HL-60 (cell line): ENCODE measurements at regions not wholly inside any gene's neighbourhood (a gene's known extent, or its start where the extent isn't known, plus 50 kb on each side); places are given as distances from the start of the nearest gene placed in this dataset.

Source experiments
- DNase-seq, 2 experiments: peaks; one replicate each; pipeline ENCODE4 v3.0.0-alpha.2; 2010 to 2020; ENCODE audit warnings: low read depth in 1 of 2, low spot score in 1 of 2
- H3K27ac ChIP-seq: fragments of 250-450 bp; sonication (Bioruptor Pico); replicated peaks from 2 replicates; pipeline ENCODE4 v1.5.1; 2020; ENCODE audit warnings: mild to moderate bottlenecking, moderate library complexity
- H3K27me3 ChIP-seq: fragments of 250-450 bp; sonication (Bioruptor Pico); 2 replicates; pipeline ENCODE4 v1.5.1; 2021; ENCODE audit warnings: mild to moderate bottlenecking, moderate library complexity; ENCODE audit not compliant: insufficient read depth, poor library complexity, severe bottlenecking
- H3K4me3 ChIP-seq: replicated peaks from 2 replicates; pipeline ENCODE4 v1.5.1; 2011; ENCODE audit warnings: mild to moderate bottlenecking, control low read depth, low read length; ENCODE audit not compliant: insufficient read depth
- GABPA ChIP-seq: IDR thresholded peaks from 2 replicates; pipeline ENCODE4 v1.6.1; 2012; ENCODE audit warnings: low read depth
- POLR2AphosphoS5 ChIP-seq: IDR thresholded peaks from 2 replicates; pipeline ENCODE4 v1.6.1; 2012; ENCODE audit warnings: low read depth
- REST ChIP-seq: IDR thresholded peaks from 2 replicates; pipeline ENCODE4 v1.6.1; 2012; ENCODE audit warnings: low read depth; ENCODE audit not compliant: insufficient replicate concordance
- SPI1 ChIP-seq: IDR thresholded peaks from 2 replicates; pipeline ENCODE4 v1.6.1; 2012; ENCODE audit warnings: low read depth, mild to moderate bottlenecking, borderline replicate concordance
- TF ChIP-seq, protein P1 (sequence below): IDR thresholded peaks from one replicate; pipeline ENCODE4 v1.5.1; 2011; ENCODE audit warnings: low read length, control low read depth, inconsistent platforms; ENCODE audit not compliant: insufficient read depth

DNA sequence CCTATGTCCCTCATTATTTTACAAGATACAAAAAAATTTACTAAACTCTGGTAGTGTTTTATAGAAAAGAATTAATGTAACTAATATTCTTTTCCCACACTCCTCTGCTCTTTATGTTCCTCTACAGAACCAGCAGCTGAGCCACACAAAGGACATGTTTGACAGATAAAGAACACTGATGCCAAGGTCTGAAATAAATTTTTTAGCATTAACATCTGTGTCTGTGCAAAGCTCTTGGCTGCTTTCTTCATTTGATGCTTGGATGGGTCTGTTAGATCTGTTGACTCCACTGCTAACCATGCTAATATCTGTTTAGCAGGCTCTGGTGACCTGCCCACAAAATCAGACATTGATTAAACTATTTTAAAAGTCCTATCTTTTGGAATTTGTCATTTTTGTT lies 2363.8 kb downstream of the PCDH9 start:
- H3K27me3 ChIP-seq, result no peaks in the 10 kb centered on the region
- H3K27ac ChIP-seq, result no peak overlapping the region
- TF ChIP-seq REST (no peak), POLR2AphosphoS5 (no peak), GABPA (no peak), SPI1 (no peak)
- TF ChIP-seq, protein P1, sequence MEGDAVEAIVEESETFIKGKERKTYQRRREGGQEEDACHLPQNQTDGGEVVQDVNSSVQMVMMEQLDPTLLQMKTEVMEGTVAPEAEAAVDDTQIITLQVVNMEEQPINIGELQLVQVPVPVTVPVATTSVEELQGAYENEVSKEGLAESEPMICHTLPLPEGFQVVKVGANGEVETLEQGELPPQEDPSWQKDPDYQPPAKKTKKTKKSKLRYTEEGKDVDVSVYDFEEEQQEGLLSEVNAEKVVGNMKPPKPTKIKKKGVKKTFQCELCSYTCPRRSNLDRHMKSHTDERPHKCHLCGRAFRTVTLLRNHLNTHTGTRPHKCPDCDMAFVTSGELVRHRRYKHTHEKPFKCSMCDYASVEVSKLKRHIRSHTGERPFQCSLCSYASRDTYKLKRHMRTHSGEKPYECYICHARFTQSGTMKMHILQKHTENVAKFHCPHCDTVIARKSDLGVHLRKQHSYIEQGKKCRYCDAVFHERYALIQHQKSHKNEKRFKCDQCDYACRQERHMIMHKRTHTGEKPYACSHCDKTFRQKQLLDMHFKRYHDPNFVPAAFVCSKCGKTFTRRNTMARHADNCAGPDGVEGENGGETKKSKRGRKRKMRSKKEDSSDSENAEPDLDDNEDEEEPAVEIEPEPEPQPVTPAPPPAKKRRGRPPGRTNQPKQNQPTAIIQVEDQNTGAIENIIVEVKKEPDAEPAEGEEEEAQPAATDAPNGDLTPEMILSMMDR, result no peak
- no peak for DNase-seq
- H3K4me3 ChIP-seq, result no peak overlapping the region

DNA sequence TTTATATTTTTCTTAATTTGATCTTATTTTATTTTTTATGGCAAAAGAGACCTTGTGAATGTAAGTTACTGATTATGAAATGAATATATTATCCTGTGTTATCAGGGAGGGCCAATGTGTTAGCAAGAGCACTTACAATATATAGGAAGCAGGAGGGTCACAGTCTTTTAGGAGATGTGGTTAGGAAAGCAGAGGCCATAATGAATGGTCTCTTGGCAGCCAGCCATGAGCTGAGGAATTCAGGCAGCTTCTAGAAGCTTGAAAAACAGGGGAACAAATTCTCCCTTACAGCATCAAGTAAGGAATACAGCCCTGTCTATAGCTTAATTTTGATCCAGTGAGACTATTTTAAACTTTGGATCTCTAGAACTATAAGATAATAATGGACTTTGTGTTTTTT lies 2374.6 kb downstream of the PCDH9 start:
- H3K27me3 ChIP-seq, result no peaks in the 10 kb centered on the region
- no peak overlapping the region for H3K27ac ChIP-seq
- TF ChIP-seq POLR2AphosphoS5, result no peak
- TF ChIP-seq REST, result no peak
- TF ChIP-seq GABPA, result no peak
- TF ChIP-seq, protein P1, result no peak
- no peak for TF ChIP-seq SPI1
- no peak for DNase-seq
- H3K4me3 ChIP-seq, result no peak overlapping the region

DNA sequence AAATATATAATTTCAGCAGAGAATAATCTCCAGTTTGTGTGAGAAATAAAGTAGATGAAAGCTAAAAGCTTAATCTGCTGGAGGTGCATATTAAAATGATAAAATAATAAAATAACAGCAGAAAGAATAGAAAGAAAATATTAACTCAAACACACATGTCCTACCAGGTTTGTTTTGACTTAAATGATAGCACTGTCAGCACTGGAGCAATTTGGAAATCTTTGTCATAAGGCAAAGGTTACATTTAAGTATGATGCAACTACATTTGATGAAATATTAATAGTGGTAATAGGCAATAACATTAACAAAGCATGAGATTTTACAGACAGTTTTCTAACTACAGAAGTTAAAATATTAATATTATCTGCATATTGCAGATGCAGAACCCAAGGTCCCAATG lies 2380.1 kb downstream of the PCDH9 start:
- Histone ChIP-seq H3K27ac (no peak overlapping the region), H3K27me3 (no peaks in the 10 kb centered on the region), H3K4me3 (no peak overlapping the region)
- no peak for DNase-seq
- TF ChIP-seq SPI1 (no peak), REST (no peak), POLR2AphosphoS5 (no peak), GABPA (no peak)
- TF ChIP-seq, protein P1, result no peak
